Kidney epithelial cell (primary cell): ENCODE measurements at regions not wholly inside any gene's neighbourhood (a gene's known extent, or its start where the extent isn't known, plus 50 kb on each side); places are given as distances from the start of the nearest gene placed in this dataset.
"Not testable (repeated sequence)": the region's sequence is repeated elsewhere in the genome, so short reads cannot be mapped to it uniquely, and the experiment has no call there.

Source experiments
- DNase-seq: peaks from one replicate; pipeline ENCODE4 v3.0.0-alpha.2; 2010; ENCODE audit warnings: low read depth
- H3K27me3 ChIP-seq: 2 replicates; pipeline ENCODE4 v1.6.0; 2011; ENCODE audit warnings: low read length; ENCODE audit not compliant: control insufficient read depth, insufficient read depth
- H3K36me3 ChIP-seq: 2 replicates; pipeline ENCODE4 v1.5.1; 2011; ENCODE audit warnings: low read length; ENCODE audit not compliant: control insufficient read depth, insufficient read depth
- H3K4me3 ChIP-seq: 2 replicates; pipeline ENCODE4 v1.5.1; 2011; ENCODE audit warnings: low read depth, mild to moderate bottlenecking, control low read depth, low read length
- CTCF ChIP-seq: IDR thresholded peaks from 2 replicates; pipeline ENCODE4 v1.5.1; 2011; ENCODE audit warnings: mild to moderate bottlenecking, moderate library complexity, low read length, control low read depth, inconsistent platforms; ENCODE audit not compliant: insufficient read depth, poor library complexity, severe bottlenecking

- H3K27me3 ChIP-seq: no peaks in the 10 kb centered on the region
- DNase-seq: no peak
- TF ChIP-seq CTCF: no peak
- H3K4me3 ChIP-seq: no peak overlapping the region
- H3K36me3 ChIP-seq: no peaks in the 10 kb centered on the region
Observed at GRCh38 chr16:54746596-54746995, 184.1 kb upstream of the IRX5 start.

GRCh38 chr16:54744998-54745397, 185.7 kb upstream of the IRX5 start:
- no peaks in the 10 kb centered on the region for H3K36me3 ChIP-seq
- TF ChIP-seq CTCF: no peak

GRCh38 chr16:54742436-54742835, 188.2 kb upstream of the IRX5 start:
- Histone ChIP-seq H3K4me3 (no peak overlapping the region), H3K27me3 (no peaks in the 10 kb centered on the region), H3K36me3 (no peaks in the 10 kb centered on the region)
- TF ChIP-seq CTCF: no peak
- DNase-seq: no peak

More at GRCh38 chr16:54744998-54745397, 185.7 kb upstream of the IRX5 start:
- no peak for DNase-seq
- Histone ChIP-seq H3K4me3 (no peak overlapping the region), H3K27me3 (no peaks in the 10 kb centered on the region)

- no peak overlapping the region for H3K4me3 ChIP-seq
- no peaks in the 10 kb centered on the region for H3K36me3 ChIP-seq
- no peak for TF ChIP-seq CTCF
- no peak for DNase-seq
- H3K27me3 ChIP-seq: no peaks in the 10 kb centered on the region
Observed at GRCh38 chr16:54739381-54739780, 191.3 kb upstream of the IRX5 start.

- H3K36me3 ChIP-seq: no peaks in the 10 kb centered on the region
- TF ChIP-seq CTCF: no peak
- DNase-seq: no peak
- no peak overlapping the region for H3K4me3 ChIP-seq
- no peaks in the 10 kb centered on the region for H3K27me3 ChIP-seq
Observed at GRCh38 chr16:54734156-54734555, 196.5 kb upstream of the IRX5 start.

GRCh38 chr16:54727696-54728095, 203.0 kb upstream of the IRX5 start:
- not testable (repeated sequence) for H3K27me3 ChIP-seq, DNase-seq, H3K36me3 ChIP-seq, H3K4me3 ChIP-seq
